A549 (cell line): ENCODE measurements at regions not wholly inside any gene's neighbourhood (a gene's known extent, or its start where the extent isn't known, plus 50 kb on each side); places are given as distances from the start of the nearest gene placed in this dataset.

Source experiments
- BHLHE40 ChIP-seq: IDR thresholded peaks from 2 replicates; pipeline ENCODE4 v1.6.1; 2012; ENCODE audit warnings: low read depth, low read length, inconsistent platforms
- CHD2 ChIP-seq: fragments of 150-350 bp; IDR thresholded peaks from 2 replicates; pipeline ENCODE4 v1.6.1; 2014; ENCODE audit warnings: low read length; ENCODE audit not compliant: partially characterized antibody
- EHMT2 ChIP-seq: fragments of 200-600 bp; sonication (generic); IDR thresholded peaks from 2 replicates; pipeline ENCODE4 v1.6.1; 2016; ENCODE audit warnings: antibody characterized with exemption, low read depth, mild to moderate bottlenecking, moderate library complexity
- EP300 ChIP-seq, 2 experiments: fragments of >200 bp; sonication (Bioruptor Twin); formaldehyde crosslinking; IDR thresholded peaks; 2 replicates in 1 of 2; 3 replicates in 1 of 2; pipeline ENCODE4 v1.6.1; 2016 to 2017
- JUN ChIP-seq, 2 experiments: fragments of >200 bp; sonication (Bioruptor Twin); formaldehyde crosslinking; IDR thresholded peaks; 2 replicates in 1 of 2; 3 replicates in 1 of 2; pipeline ENCODE4 v1.6.1; 2016 to 2017
- MAX ChIP-seq: IDR thresholded peaks from 2 replicates; pipeline ENCODE4 v1.6.1; 2012
- POLR2A ChIP-seq: IDR thresholded peaks from 2 replicates; pipeline ENCODE4 v1.6.1; 2012; ENCODE audit warnings: mild to moderate bottlenecking, low read length
- TF ChIP-seq, protein P1 (sequence below): fragments of >200 bp; sonication (Bioruptor Twin); formaldehyde crosslinking; IDR thresholded peaks from 3 replicates; pipeline ENCODE4 v1.5.1; 2016

- TF ChIP-seq JUN (IDR thresholded peaks at IDR 0.05) = no peak
- no peak for TF ChIP-seq POLR2A
- no peak for TF ChIP-seq EHMT2
- TF ChIP-seq, protein P1, sequence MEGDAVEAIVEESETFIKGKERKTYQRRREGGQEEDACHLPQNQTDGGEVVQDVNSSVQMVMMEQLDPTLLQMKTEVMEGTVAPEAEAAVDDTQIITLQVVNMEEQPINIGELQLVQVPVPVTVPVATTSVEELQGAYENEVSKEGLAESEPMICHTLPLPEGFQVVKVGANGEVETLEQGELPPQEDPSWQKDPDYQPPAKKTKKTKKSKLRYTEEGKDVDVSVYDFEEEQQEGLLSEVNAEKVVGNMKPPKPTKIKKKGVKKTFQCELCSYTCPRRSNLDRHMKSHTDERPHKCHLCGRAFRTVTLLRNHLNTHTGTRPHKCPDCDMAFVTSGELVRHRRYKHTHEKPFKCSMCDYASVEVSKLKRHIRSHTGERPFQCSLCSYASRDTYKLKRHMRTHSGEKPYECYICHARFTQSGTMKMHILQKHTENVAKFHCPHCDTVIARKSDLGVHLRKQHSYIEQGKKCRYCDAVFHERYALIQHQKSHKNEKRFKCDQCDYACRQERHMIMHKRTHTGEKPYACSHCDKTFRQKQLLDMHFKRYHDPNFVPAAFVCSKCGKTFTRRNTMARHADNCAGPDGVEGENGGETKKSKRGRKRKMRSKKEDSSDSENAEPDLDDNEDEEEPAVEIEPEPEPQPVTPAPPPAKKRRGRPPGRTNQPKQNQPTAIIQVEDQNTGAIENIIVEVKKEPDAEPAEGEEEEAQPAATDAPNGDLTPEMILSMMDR = no peak
- no peak for TF ChIP-seq BHLHE40
- TF ChIP-seq MAX = no peak
- no peak for TF ChIP-seq EP300 (IDR thresholded peaks at IDR 0.05)
- no peak for TF ChIP-seq CHD2
Observed at GRCh38 chr6:164049517-164049988, 635.0 kb downstream of the QKI start.
